Endothelial cell of umbilical vein (primary cell): ENCODE measurements at regions not wholly inside any gene's neighbourhood (a gene's known extent, or its start where the extent isn't known, plus 50 kb on each side); places are given as distances from the start of the nearest gene placed in this dataset.
A peak's percentile ranks its signal among the peaks of the same experiment; 100 is the strongest.

Experiments used
- BruUV-seq: library from RNA; stranded (reverse); fragments of 400-500 nt; replicated peaks from 2 replicates; lab custom pipeline; 2021; lab: Mats Ljungman, UMichigan
- CTCF ChIA-PET: fragments of 300-600, 350-600 bp; sonication (Branson Sonifier 250); formaldehyde crosslinking; loops from one replicate; lab custom pipeline; 2021; ENCODE audit warnings: antibody characterized with exemption, inconsistent platforms; lab: Charles Lee
- POLR2A ChIA-PET: fragments of 300-600, 350-600 bp; sonication (Branson Sonifier 250); formaldehyde crosslinking; loops from one replicate; lab custom pipeline; 2021; ENCODE audit warnings: antibody characterized with exemption, inconsistent platforms; lab: Charles Lee
- DNase-seq: peaks from one replicate; pipeline ENCODE4 v3.0.0-alpha.2; 2011; ENCODE audit warnings: low read depth, low spot score
- FAIRE-seq: peaks from 2 replicates; lab custom pipeline; 2011; peaks lifted over from hg19 to GRCh38; lab: Jason Lieb, UNC
- H2AFZ ChIP-seq: 2 replicates; pipeline ENCODE4 v1.6.0; 2012; ENCODE audit warnings: low read depth, low read length, control low read depth, inconsistent platforms
- H3K27ac ChIP-seq: 2 replicates; pipeline ENCODE4 v1.5.1; 2011; ENCODE audit warnings: low read depth, mild to moderate bottlenecking, control low read depth, low read length, moderate library complexity; ENCODE audit not compliant: insufficient read depth
- H3K27me3 ChIP-seq, 2 experiments: 2 replicates each; pipeline versions ENCODE4 v1.6.0 to v1.6.1; 2011; ENCODE audit warnings: low read length in 2 of 2, mixed read lengths in 1 of 2; ENCODE audit not compliant: control insufficient read depth in 2 of 2, insufficient read depth in 2 of 2
- H3K36me3 ChIP-seq, 2 experiments: 2 replicates in 1 of 2; 3 replicates in 1 of 2; pipeline ENCODE4 v1.5.1; 2011; ENCODE audit warnings: low read length in 2 of 2, mild to moderate bottlenecking in 1 of 2, moderate library complexity in 1 of 2; ENCODE audit not compliant: control insufficient read depth in 2 of 2, insufficient read depth in 2 of 2; ENCODE audit errors: extremely low read depth in 1 of 2
- H3K4me1 ChIP-seq: 3 replicates; pipeline ENCODE4 v1.5.1; 2011; ENCODE audit warnings: mild to moderate bottlenecking, low read length; ENCODE audit not compliant: control insufficient read depth, insufficient read depth; ENCODE audit errors: extremely low read depth
- H3K4me2 ChIP-seq: 2 replicates; pipeline ENCODE4 v1.6.1; 2011; ENCODE audit warnings: low read length, control low read depth, mixed read lengths; ENCODE audit not compliant: insufficient read depth
- H3K4me3 ChIP-seq, 3 experiments: fragments of 200-600 bp in 1 of 3; sonication (generic), shearing (Covaris generic) in 1 of 3; replicated peaks in 1 of 3; 2 replicates each; pipeline ENCODE4 v1.5.1; 2011 to 2016; ENCODE audit warnings: control low read depth in 3 of 3, low read length in 3 of 3, mild to moderate bottlenecking in 2 of 3, inconsistent platforms in 1 of 3, low read depth in 1 of 3, moderate library complexity in 1 of 3; ENCODE audit not compliant: insufficient read depth in 1 of 3
- H3K79me2 ChIP-seq: 2 replicates; pipeline ENCODE4 v1.6.0; 2012; ENCODE audit warnings: low read length, inconsistent platforms; ENCODE audit not compliant: control insufficient read depth, insufficient read depth
- H3K9ac ChIP-seq: replicated peaks from 2 replicates; pipeline ENCODE3; 2011; ENCODE audit warnings: low read length, control low read depth; ENCODE audit not compliant: insufficient read depth; ENCODE audit errors: extremely low read depth
- H3K9me1 ChIP-seq: replicated peaks from 3 replicates; pipeline ENCODE4 v1.6.0; 2011; ENCODE audit warnings: mild to moderate bottlenecking, low read length; ENCODE audit not compliant: control insufficient read depth, insufficient read depth; ENCODE audit errors: extremely low read depth
- H3K9me3 ChIP-seq: replicated peaks from 2 replicates; pipeline ENCODE4 v1.5.1; 2012; ENCODE audit warnings: low read length, inconsistent platforms; ENCODE audit not compliant: control insufficient read depth, insufficient read depth
- H4K20me1 ChIP-seq: replicated peaks from 2 replicates; pipeline ENCODE3; 2011; ENCODE audit warnings: mild to moderate bottlenecking, low read length; ENCODE audit not compliant: control insufficient read depth, insufficient read depth; ENCODE audit errors: extremely low read depth
- GATA2 ChIP-seq: IDR thresholded peaks from 2 replicates; pipeline ENCODE4 v1.7.0; 2011; ENCODE audit warnings: low read depth, mild to moderate bottlenecking, moderate library complexity, mixed read lengths, low read length; ENCODE audit not compliant: insufficient read length, insufficient read depth
- dilution Hi-C: fragments of 300-500 bp; cut with MboI; formaldehyde crosslinking; loops from one replicate; pipeline ENCODE4 v1.15.0; 2019; ENCODE audit warnings: low sequenced_read_pairs; ENCODE audit not compliant: extremely low pct_ligation_motif_present
- intact Hi-C: fragments of 100-400 bp; cut with micrococcal nuclease; formaldehyde crosslinking; loops from one replicate; pipeline ENCODE4 v1.10.0; 2022
- TF ChIP-seq, protein P1 (sequence below), 2 donors: IDR thresholded peaks; 1 replicate in 1 of 2; 2 replicates in 1 of 2; pipeline ENCODE4 v1.5.1; 2011; ENCODE audit warnings: low read length in 2 of 2, mild to moderate bottlenecking in 2 of 2, moderate library complexity in 2 of 2, control low read depth in 1 of 2, inconsistent platforms in 1 of 2, low read depth in 1 of 2; ENCODE audit not compliant: insufficient read depth in 1 of 2; ENCODE audit errors: extremely low read depth in 1 of 2

DNA sequence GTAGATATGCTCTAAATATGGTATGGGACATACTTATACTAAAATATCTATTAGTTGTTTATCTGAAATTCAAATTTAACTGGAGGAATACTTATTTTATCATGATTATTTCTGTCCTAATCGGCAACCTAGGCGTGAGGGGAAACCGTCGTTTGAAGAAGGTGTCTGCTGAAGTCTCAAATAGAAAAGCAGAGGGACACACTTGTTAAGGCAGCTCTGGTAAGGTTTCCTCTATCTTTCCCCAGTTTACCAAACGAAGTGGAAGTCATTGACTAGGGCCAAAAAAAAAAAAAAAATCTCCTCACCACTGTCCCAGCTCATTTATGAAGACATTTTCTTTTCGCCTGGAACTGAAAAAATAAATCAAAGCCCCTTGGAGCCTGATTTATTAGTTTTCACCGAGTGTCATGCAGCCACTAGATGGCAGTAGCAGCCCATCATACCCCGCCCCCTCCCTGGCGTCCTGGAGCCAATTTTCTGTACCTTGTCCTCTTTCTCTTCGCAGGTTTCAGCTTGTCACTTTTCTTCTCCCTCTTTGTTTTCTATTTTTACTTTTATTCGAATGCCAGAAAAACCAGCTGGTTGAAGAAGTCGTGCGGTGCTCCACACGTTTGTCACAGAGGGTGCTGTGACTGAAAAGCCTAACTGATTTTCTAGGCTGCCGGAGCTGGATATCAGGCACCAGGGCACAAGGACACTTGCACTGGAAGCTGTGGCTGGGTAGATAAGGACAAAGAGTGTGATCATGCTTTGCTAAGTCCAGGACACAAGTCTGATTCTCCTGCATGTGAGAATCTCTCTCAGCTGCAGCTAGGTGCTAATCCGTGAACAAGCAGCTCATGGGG is 238.7 kb downstream of the ZPLD1 start:
- dilution Hi-C loops, result no loop called here
- H3K4me1 ChIP-seq, result no peaks in the 10 kb centered on the region

More for the DNA sequence above, 238.7 kb downstream of the ZPLD1 start:
- Histone ChIP-seq H2AFZ (no peak overlapping the region), H4K20me1 (no peaks in the 10 kb centered on the region), H3K27me3 (peaks cover 0 to 3% of the 10 kb centered on the region in 2 experiments), H3K27ac (no peak overlapping the region), H3K4me2 (no peak overlapping the region), H3K79me2 (no peaks in the 10 kb centered on the region), H3K36me3 (no peaks in the 10 kb centered on the region), H3K9ac (no peak overlapping the region), H3K9me1 (no peaks in the 10 kb centered on the region), H3K9me3 (no peaks in the 10 kb centered on the region), H3K4me3 (no peak overlapping the region)
- intact Hi-C loops, result loop anchor here (5.0 to 10.0 kb wide), 2 partner anchors 439 to 866 kb away; no protein-coding TSS in a partner anchor
- DNase-seq, result peak; percentile 53
- CTCF ChIA-PET, result interaction anchor here (0.7 to 4.5 kb wide), 14 partner anchors 8 to 1923 kb away, joined by 3 to 41 read pairs (median 4); no protein-coding TSS in a partner anchor
- POLR2A ChIA-PET, result no interaction called here
- BruUV-seq, result no TSS peak
- TF ChIP-seq GATA2, result no peak
- TF ChIP-seq, protein P1, sequence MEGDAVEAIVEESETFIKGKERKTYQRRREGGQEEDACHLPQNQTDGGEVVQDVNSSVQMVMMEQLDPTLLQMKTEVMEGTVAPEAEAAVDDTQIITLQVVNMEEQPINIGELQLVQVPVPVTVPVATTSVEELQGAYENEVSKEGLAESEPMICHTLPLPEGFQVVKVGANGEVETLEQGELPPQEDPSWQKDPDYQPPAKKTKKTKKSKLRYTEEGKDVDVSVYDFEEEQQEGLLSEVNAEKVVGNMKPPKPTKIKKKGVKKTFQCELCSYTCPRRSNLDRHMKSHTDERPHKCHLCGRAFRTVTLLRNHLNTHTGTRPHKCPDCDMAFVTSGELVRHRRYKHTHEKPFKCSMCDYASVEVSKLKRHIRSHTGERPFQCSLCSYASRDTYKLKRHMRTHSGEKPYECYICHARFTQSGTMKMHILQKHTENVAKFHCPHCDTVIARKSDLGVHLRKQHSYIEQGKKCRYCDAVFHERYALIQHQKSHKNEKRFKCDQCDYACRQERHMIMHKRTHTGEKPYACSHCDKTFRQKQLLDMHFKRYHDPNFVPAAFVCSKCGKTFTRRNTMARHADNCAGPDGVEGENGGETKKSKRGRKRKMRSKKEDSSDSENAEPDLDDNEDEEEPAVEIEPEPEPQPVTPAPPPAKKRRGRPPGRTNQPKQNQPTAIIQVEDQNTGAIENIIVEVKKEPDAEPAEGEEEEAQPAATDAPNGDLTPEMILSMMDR (IDR thresholded peaks at IDR 0.05; ENCODE audit: extremely low read depth in 1 of 2, insufficient read depth in 1 of 2, low read depth in 1 of 2, low read length in 2 of 2), result peak; percentile 81
- FAIRE-seq, result peak; percentile 83
